HK-2 (cell line): ENCODE measurements at regions not wholly inside any gene's neighbourhood (a gene's known extent, or its start where the extent isn't known, plus 50 kb on each side); places are given as distances from the start of the nearest gene placed in this dataset.
A peak's percentile ranks its signal among the peaks of the same experiment; 100 is the strongest.
"Not testable (repeated sequence)": the region's sequence is repeated elsewhere in the genome, so short reads cannot be mapped to it uniquely, and the experiment has no call there.

Source experiments
- DNase-seq: peaks from one replicate; pipeline ENCODE4 v3.0.0-alpha.2; 2018; ENCODE audit not compliant: unreplicated experiment

GRCh38 chr4:128454281-128454871, 166.8 kb upstream of the PGRMC2 start:
- DNase-seq, result peak; percentile 89

- DNase-seq, result no peak
These were observed 164.8 kb upstream of the PGRMC2 start for GRCh38 chr4:128452415-128452814.

GRCh38 chr4:128451270-128451905, 163.8 kb upstream of the PGRMC2 start:
- DNase-seq, result no peak

- DNase-seq, result no peak
These were observed 162.9 kb upstream of the PGRMC2 start for GRCh38 chr4:128450326-128451120.

- no peak for DNase-seq
These were observed 161.6 kb upstream of the PGRMC2 start for GRCh38 chr4:128449251-128449650.

GRCh38 chr4:128444544-128445302, 157.1 kb upstream of the PGRMC2 start:
- DNase-seq, result no peak

- no peak for DNase-seq
These were observed 153.3 kb upstream of the PGRMC2 start for GRCh38 chr4:128440923-128441322.

GRCh38 chr4:128437023-128437422, 149.4 kb upstream of the PGRMC2 start:
- not testable (repeated sequence) for DNase-seq

GRCh38 chr4:128429023-128429613, 141.5 kb upstream of the PGRMC2 start:
- DNase-seq, result not testable (repeated sequence)

GRCh38 chr4:128428397-128428796, 140.8 kb upstream of the PGRMC2 start:
- no peak for DNase-seq

- DNase-seq, result peak; percentile 85
These were observed 140.3 kb upstream of the PGRMC2 start for GRCh38 chr4:128427832-128428366.

GRCh38 chr4:128424527-128425497, 137.2 kb upstream of the PGRMC2 start:
- no peak for DNase-seq

- DNase-seq, result peak; percentile 35
These were observed 134.7 kb upstream of the PGRMC2 start for GRCh38 chr4:128422296-128422695.

GRCh38 chr4:128416921-128417320, 129.3 kb upstream of the PGRMC2 start:
- DNase-seq, result no peak

- no peak for DNase-seq
These were observed 122.4 kb upstream of the PGRMC2 start for GRCh38 chr4:128410037-128410436.

- no peak for DNase-seq
These were observed 116.0 kb upstream of the PGRMC2 start for GRCh38 chr4:128403586-128403985.

- DNase-seq, result no peak
These were observed 107.2 kb upstream of the PGRMC2 start for GRCh38 chr4:128394778-128395177.

- DNase-seq, result peak; percentile 65
These were observed 105.6 kb upstream of the PGRMC2 start for GRCh38 chr4:128393101-128393704.

GRCh38 chr4:128390475-128390996, 102.9 kb upstream of the PGRMC2 start:
- no peak for DNase-seq

GRCh38 chr4:128388796-128389195, 101.2 kb upstream of the PGRMC2 start:
- no peak for DNase-seq
